HG02759 (cell line): ENCODE measurements at regions not wholly inside any gene's neighbourhood (a gene's known extent, or its start where the extent isn't known, plus 50 kb on each side); places are given as distances from the start of the nearest gene placed in this dataset.

Experiments used
- ATAC-seq: cut with Tn5 transposase; IDR thresholded peaks from one replicate; pipeline ENCODE4 v1.9.1; 2021; ENCODE audit warnings: mild to moderate bottlenecking, moderate library complexity; ENCODE audit not compliant: unreplicated experiment

DNA sequence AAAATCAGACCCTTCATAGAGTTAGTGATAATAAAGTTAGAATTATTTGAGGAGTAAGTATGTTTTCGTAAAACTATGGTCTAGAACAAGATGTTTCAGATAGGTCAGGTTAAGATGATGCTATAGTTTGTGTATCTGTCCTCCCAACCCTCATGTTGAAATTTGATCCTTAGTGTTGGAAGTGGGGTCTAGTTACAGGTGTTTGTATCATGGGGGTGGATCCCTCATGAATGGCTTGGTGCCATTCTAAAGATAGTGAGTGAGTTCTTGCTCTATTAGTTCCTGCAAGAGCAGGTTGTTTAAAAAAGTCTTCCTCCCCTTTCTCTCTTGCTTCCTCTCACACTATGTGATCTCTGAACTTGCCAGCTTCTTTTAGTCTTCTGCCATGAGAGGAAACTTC is 707.3 kb upstream of the FOXG1 start:
- ATAC-seq = no peak

DNA sequence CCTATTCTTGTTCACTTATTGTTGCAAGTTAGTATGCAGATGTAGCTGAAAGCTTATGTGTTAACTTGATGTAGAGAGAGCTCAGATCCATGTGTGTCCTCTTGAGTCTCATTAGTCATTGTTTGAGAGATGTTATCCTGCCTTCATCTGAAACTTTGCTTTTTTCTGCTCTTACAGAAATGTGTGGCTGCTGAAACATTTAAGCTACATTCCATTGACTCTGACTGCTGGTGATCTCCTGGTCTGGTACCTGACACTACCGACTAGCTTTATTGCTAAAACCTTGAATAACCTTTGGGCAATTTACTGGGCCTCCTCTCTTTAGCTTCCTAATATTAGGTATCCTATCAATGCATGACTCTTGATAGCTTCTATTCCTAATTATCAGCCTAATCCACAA is 705.6 kb upstream of the FOXG1 start:
- ATAC-seq = no peak

DNA sequence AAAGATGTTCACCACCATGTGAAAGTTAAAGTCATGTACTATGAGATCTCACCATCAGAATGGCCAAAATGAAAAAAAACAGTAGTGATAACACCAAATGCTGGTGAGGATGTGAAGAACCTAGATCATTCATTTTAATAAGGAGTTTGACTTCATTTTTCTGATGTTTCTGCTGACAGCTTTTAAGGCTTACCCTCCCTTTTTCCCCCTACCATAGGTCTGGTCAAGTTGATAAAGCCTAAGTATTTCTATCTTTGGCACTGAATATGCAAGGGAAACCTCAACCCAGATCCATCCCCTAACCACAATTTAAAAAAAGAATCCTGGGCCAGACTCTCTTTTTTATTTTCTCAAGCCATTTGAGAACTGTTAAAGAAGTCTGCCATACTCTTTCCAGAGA is 689.6 kb upstream of the FOXG1 start:
- ATAC-seq = no peak

DNA sequence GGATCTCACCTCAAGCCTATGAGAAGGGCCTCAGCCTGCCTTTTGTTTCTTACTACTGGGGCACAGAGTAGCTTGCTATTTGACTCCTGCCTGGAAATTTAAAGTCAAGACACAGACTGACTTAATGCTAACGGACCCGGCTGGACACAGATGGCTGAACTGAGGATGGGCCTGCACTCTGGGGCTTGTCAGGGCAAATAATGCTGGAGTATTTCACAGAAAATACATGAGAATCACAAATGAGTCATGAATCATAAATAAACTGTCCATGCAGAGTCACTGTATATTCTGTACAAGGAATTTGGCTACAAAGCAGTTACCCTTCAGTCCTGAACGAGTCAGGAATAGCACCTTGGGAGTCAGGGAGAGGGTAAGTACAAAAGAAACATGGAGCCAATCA is 683.2 kb upstream of the FOXG1 start:
- no peak for ATAC-seq

- no peak for ATAC-seq
Measured at GRCh38 chr14:28088125-28088524, 678.5 kb upstream of the FOXG1 start.

GRCh38 chr14:28097585-28097984 is 669.0 kb upstream of the FOXG1 start:
- ATAC-seq = no peak

GRCh38 chr14:28098856-28099255 is 667.7 kb upstream of the FOXG1 start:
- no peak for ATAC-seq

- ATAC-seq = no peak
Measured at GRCh38 chr14:28102001-28102400, 664.6 kb upstream of the FOXG1 start.

DNA sequence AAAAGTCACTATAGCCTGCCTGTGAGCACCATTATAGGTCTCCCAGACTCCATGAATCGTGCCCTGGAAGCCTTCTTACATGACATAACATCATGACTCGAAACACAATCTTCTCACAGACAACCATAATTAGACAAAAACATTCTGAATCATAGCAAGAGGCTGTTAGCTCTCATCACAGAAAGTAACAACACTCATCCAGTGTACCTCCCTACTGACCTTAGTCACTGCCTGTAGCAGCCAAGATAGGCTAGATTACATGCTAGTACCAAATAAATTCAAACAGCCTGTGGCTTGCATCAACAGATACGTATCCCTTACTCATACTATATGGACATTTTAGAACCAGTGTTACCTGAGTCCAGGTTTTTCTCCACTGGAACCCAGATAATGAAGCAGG is 663.8 kb upstream of the FOXG1 start:
- no peak for ATAC-seq

DNA sequence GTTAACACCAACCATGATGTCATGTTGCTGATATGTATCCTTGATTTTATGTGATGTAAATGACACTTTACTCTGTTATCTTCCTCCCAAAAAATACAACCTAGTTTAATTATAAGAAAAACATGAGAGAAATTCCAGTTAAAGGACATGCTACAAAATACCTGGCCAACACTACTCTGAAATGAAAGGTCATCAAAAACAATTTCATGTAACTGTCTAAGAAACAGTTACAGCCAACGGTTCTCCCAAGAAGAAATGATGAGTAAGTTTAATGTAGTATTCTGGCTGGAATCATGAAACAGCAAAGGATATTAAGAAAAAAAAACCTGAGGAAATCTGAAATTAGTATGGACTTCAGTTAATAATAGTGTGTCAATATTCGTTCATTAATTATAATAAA is 653.3 kb upstream of the FOXG1 start:
- ATAC-seq = no peak

DNA sequence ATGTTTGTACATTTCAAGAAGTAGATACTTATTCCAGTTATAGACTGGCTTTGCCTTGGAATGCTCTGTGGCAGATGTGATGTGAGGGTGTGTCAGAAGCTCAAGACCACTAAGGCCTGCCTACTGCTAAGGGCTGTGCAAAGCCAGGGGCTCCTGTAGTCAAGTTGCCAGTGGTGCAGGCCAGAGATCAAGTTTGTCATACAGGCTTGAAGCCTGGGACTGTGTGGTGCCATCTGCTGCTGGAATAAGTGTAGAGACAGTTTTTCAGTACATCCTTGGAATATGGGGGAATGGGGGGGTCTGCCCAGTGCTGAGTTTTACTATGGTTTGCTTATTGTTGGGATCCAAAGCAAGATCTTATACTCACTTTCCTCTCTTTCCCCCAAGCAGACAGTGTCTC is 649.9 kb upstream of the FOXG1 start:
- ATAC-seq = no peak

DNA sequence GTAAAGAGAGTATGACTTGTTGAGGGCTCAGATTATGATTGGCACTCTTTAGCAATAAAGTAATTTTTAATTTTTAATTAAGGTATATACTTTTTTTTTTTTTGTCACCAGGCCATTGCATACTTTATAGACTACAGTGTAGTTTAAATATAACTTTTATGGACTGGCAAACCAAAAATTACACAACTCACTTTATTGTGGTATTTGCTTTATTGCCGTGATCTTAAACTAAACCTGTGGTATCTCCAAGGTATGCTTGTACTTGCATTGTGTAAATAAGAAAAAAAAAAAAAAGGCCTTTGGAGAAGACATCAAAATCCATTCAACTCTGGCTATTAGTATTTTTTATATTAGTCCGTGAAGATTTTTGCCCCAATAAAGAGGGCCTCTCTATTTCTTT is 646.7 kb upstream of the FOXG1 start:
- ATAC-seq = no peak

DNA sequence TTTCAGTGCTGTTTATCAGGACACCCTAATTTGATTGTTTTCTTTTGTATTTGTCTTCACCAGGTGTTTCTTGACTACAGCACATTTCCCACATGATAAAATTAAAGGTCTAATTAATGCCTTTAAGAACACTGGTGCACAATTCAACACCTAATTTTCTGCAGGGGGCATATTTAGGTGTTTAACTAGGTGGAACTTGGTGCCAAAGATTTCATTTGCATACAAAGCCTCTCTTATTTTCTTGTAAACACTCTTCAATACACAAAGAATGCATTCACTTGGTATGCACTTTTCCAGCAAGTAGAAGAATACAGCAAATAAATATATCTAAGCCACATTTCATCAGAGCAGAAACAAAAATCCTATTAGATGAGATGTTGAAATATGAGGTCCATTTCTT is 646.2 kb upstream of the FOXG1 start:
- ATAC-seq = no peak

- no peak for ATAC-seq
Measured at GRCh38 chr14:28121512-28122297, 644.9 kb upstream of the FOXG1 start.

DNA sequence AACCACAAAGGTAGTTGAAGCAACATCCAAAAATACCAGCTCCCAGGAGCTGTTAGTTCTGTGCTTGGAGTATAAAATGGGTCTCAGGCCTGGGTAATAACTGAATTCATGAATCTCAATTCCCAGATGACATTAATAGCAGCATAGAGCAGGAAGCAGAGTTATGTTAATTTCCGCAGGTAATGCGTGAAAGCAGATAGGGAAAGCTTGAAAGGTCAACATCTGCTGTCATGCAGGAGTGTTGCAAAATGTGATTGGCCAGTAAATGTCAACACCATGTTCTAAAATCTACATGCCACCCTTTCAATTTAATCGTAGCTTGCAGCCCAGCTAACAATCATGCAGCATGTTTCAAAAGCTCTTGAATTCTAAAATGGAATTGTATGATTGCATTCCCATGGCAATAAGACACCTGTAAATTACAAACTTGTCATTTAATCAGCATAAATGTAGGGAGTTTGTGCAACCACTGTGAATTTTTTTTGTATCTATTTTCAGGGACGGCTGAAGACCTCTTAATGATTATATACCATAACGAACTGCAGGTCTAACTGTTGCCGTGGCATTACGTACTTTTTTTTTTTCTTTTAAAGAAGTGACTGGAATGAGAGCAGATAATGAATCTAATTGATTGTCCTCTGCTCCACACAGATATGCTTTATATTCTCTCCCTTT is 635.8 kb upstream of the FOXG1 start:
- ATAC-seq = no peak

- ATAC-seq = no peak
Measured at GRCh38 chr14:28138341-28138740, 628.2 kb upstream of the FOXG1 start.

GRCh38 chr14:28141662-28142061 is 624.9 kb upstream of the FOXG1 start:
- ATAC-seq = no peak

GRCh38 chr14:28142400-28143015 is 624.1 kb upstream of the FOXG1 start:
- no peak for ATAC-seq

GRCh38 chr14:28143316-28143715 is 623.3 kb upstream of the FOXG1 start:
- ATAC-seq = no peak

DNA sequence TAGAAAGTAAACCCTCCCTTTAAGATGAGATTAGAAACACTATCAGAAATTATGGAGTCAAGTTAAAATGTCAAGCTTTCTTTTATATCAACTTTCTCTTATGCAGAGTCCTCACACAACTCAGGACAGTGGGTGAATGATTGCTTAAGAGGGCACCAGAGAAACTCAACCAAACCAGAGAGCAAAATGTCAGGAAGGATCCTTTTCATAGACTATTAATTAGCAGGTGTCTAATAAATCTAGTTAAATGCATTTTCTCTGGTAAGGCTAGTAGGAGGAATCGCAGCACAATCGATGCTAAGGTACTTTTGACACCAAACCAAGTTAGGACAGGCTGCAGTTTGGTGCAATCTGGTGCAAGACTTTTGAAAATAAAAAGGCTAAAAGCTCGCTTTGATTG is 614.7 kb upstream of the FOXG1 start:
- no peak for ATAC-seq

DNA sequence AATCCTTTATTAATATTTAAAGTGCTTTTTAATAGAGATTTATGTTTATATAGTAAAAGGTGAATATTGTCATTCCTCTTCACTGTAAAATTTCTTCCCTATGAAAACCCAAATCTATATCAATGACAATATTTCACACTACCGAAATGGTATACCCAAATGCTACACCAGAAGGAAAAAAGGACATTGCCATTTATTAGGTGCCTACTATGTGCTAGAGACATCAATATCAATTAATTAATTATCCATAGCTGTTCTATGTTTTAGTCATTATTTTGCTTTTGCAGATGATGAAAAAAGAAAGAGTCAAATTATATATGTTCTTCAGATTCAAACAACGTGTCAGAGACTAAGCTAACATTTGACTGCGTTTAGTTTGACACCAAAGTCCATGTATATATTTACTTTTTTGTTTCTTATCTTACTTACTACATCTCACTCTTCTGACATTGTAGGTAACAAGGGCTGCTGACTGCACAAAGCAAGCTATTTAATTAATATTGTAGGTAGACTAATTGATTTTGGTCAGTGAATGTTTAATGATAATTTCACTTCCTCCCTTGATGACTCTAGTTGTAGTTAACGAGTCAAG is 614.0 kb upstream of the FOXG1 start:
- ATAC-seq = no peak
